Stimulated activated CD8-positive, alpha-beta memory T cell treated with anti-CD3 and anti-CD28 coated beads, Interleukin-4, amount 100 ng/mL, for 1 hour (primary cell): ENCODE measurements at regions not wholly inside any gene's neighbourhood (a gene's known extent, or its start where the extent isn't known, plus 50 kb on each side); places are given as distances from the start of the nearest gene placed in this dataset.
"Not testable (repeated sequence)": the region's sequence is repeated elsewhere in the genome, so short reads cannot be mapped to it uniquely, and the experiment has no call there.

Experiments used
- DNase-seq, 2 donors: peaks; one replicate each; pipeline ENCODE4 v3.0.0-alpha.2; 2020; ENCODE audit warnings: low read depth in 2 of 2, low spot score in 1 of 2

- DNase-seq, result no peak
These were observed 105.8 kb upstream of the PPP1R26 start for GRCh38 chr9:135373820-135374219.

- no peak for DNase-seq
These were observed 105.0 kb upstream of the PPP1R26 start for GRCh38 chr9:135374591-135374990.

- no peak for DNase-seq
These were observed 104.6 kb upstream of the PPP1R26 start for GRCh38 chr9:135375001-135375400.

DNA sequence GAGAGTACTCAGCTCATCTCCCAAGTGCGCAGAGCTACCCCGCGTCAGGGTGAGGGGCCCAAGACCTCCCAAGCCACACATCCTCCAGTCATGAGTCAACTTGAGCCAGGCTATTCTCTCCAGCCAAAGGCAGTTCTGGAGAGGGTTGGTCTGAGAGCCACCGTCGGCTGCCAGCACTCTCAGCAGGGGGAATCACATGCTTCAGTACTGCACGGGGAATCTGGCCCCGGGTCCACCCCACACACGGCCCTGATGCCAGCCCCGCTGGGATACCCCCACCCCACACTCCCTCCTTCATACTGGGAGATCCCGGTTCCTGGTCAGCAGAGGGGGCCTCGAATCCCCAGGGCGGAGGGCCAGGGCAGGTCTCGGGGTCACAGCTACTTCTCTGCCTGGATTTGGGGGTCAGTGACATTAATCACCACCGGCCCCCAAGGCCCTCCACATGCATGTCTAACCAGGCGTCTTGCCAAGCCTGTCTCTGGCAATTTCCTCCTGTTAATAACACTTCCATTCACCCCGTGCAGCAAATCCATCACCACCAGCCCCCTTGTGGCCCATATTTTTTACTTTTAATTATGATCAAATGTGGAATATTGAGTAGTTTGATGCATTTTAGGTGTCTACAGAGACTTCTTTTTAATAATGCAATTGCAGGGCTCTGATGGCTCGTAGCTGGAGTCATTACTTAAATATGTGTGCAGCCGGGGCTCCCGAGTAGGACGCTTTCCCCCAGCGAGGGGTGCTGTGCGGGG, 102.9 kb upstream of the PPP1R26 start:
- no peak for DNase-seq

DNA sequence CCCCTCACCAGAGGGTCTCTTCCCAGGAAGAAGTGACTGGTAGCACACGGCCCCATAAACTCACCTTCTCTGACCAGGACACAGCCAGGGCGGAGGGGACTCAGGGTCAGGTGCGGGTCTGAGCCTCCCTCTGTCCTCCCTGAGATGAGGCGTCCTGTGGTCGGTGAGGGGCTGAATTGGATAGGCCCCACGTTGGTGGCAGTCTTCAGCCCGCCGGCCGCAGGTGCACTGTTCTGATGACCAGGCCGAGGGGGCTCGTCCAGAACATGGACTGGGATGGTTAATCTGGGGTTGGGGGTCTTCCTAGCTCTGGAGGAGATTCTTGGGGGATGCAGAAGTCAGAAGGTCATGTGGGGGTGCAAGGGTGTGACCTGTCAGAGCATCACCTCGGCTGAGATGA, 102.2 kb upstream of the PPP1R26 start:
- DNase-seq, result no peak

- DNase-seq, result no peak
These were observed 100.8 kb upstream of the PPP1R26 start for GRCh38 chr9:135378751-135379150.

GRCh38 chr9:135379540-135380267, 99.9 kb upstream of the PPP1R26 start:
- DNase-seq, result no peak

GRCh38 chr9:135380311-135380960, 99.1 kb upstream of the PPP1R26 start:
- DNase-seq, result no peak

DNA sequence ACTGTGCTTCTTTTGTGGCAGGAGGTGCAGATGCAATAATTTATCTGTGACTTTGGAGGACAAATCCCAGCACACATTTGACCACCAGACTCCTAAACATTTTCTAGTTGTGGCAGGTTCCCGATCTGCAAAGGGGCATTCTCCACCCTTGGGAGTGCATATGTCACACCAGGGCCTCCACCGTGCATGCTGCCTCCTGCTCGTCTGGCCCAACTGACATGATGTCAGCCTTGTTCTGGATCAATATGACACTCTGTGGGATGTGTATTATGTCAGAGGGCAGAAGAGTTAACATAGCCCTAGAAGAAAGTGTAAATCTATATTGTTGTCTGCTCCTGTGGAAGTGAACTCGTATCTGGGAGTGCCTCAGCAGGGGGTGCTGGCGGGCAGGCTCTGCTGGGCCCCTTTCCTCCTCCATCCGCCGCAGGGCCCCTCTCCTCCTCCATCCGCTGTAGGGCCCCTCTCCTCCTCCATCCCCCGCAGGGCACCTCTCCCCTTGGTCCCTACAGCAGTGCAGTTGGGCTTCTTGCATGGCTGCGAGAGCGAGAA, 97.7 kb upstream of the PPP1R26 start:
- DNase-seq, result no peak

GRCh38 chr9:135384226-135384625, 95.4 kb upstream of the PPP1R26 start:
- DNase-seq, result no peak

DNA sequence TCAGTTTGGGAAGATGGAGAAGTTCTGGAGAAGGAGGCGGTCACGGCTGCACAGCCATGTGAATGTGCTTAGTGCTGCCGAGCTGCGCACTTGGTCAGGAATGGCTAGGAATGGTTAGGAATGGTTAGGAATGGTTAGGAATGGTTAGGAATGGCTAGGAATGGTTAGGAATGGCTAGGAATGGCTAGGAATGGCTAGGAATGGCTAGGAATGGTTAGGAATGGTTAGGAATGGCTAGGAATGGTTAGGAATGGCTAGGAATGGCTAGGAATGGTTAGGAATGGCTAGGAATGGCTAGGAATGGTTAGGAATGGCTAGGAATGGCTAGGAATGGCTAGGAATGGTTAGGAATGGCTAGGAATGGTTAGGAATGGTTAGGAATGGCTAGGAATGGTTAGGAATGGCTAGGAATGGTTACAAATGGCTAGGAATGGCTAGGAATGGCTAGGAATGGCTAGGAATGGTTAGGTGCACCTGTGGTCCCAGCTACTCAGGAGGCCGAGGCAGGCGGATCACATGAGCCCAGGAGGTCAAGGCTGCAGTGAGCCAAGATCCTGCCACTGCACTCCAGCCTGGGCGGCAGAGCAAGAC, 94.7 kb upstream of the PPP1R26 start:
- DNase-seq, result not testable (repeated sequence)

DNA sequence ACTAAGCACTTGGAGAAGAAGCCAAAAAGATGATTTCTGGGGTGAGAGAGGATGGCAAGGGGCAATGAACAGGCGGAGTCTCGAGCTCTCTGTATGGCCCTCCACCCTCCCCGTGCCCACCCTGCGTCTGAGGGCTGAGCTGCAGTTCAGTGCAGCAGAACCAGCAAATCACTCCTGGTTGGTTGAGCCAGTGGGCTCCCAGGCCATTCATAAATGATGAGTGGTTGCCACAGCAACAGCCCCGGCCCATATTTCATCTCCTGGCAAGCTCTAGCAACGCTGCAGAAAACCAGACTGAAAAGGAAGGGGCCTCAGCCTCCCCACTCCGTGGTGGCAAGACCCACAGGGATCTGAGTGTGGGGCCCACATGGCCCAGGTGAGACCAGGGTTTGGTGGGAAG, 93.8 kb upstream of the PPP1R26 start:
- no peak for DNase-seq

GRCh38 chr9:135387976-135388375, 91.6 kb upstream of the PPP1R26 start:
- no peak for DNase-seq

DNA sequence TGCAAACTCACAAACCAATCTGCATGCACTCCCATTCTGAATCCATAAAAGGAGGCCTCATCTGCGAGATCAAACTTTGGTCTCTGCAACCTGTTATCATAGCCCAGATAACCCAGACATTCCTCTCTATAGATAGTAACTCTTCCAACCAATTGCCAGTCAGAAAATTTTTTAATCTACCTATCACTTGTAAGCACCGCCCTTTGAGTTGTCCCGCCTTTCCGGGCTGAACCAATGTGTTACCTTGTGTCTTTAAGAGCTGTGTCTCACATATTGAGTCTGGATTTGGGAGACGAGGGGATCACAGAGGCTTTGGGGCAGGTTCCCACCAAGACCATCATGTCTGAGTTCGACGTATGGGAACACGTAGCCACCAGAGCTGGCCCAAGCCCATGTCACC, 91.1 kb upstream of the PPP1R26 start:
- no peak for DNase-seq

GRCh38 chr9:135391759-135392158, 87.8 kb upstream of the PPP1R26 start:
- DNase-seq, result no peak

- no peak for DNase-seq
These were observed 87.1 kb upstream of the PPP1R26 start for GRCh38 chr9:135392511-135392910.

GRCh38 chr9:135394131-135394530, 85.5 kb upstream of the PPP1R26 start:
- no peak for DNase-seq

DNA sequence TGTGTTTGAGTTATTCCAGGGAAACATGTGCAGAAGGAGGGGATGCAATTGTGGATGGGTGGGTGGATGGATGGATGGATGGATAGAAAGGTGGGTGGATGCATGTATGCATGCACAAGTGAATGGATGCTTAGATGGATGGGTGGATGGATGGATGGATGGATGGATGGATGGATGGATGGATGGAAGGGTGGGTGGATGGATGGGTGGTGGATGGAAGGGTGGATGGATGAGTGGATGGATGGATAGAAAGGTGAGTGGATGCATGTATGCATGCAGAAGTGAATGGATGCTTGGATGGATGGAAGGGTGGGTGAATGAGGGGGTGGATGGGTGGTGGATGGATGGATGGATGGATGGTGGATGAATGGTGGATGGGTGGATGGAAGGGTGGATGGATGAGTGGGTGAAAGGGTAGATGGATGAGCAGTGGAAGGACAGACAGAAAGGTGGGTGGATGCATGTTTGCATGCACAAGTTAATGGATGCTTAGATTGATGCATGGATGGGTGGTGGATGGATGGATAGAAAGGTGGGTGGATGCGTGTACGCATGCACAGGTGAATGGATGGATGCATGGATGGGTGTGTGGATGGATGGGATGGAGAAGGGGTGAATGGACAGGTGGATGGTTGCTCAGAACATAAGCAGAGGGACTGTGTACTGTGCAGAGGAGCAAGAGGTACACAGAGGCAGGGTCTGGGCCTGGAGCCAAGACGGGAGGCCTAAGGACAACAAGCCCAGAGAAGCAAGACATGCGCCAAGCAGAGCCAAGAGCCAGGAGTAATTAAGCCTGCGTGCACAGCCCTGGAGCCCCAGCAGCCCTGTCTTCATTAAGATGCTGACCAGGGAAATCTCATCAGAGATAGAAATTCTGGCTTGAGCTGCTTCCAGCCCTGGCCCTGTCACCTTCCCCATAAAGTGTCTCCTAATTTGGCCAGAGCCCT, 84.6 kb upstream of the PPP1R26 start:
- DNase-seq, result no peak

DNA sequence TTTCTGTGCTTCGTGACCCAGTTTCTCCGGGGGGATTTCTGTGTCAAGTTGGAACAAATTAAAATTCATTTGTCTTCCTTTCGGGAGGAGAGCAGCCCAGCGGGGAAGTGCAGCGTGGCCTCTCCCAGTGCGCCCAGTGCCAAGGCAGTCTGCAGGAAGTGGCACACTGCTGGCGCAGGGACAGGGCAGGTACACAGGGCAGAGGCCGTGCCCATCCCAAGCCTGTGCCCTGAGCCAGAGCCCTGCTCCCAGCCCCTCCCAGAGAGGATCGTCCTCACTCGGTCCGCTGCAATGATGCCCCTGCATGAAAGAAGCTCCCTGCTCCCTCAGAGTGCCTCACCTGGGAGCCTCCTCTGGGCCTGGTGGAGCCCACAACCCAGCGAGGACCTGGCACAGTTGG, 82.4 kb upstream of the PPP1R26 start:
- no peak for DNase-seq

DNA sequence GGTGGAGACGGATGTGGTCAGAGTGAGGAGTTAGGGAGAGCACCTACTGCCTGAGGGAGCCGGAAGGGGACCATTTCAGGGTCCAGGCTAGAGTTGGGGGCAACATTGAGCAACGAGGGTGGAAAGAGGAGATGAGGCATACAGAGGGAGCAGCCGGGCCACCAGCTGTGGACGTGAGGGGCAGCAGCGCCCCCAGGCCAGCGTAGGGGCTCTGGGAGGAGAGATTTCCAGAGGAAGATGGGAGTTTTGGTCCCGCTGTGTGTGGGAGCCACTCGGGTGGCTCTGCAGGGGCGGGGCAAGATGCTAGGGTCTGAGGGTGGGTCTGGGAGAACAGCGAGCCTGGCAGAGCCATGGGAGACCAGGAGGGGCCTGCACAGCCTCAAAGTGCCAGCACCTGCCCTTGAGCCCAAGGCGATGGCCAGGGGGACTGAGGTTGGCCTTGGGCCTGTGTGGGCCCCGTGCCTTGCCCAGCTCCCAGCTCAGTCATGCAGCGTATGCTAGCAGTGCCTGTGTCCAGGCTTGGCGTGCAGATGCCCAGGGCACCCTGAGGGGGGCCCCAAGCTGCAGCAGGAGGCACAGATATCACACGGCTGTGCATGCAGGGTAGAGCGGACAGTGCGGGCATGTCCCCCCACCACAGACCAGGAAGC, 80.5 kb upstream of the PPP1R26 start:
- DNase-seq, result no peak
